ENCODE measurements at regions not wholly inside any gene's neighbourhood (a gene's known extent, or its start where the extent isn't known, plus 50 kb on each side); places are given as distances from the start of the nearest gene placed in this dataset.

DNA sequence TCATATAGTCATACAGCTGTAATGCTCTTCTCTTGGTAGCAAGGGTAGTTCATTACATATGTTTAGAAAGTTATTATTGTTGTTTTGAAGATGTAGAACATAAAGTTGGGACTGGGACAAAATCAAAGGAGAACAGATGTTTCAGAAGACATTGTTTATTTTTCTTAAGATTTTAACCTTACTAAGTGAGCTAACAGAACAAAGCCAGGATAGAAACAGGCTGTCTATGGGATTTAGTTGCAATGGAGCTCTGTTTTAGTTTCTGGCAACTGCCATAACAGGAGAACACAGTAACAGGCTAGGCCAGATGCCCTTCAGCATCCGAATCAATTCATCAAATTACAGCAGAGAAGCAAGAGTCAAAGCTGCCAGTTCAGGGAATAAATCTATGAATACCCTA lies 382.4 kb downstream of the ARL4A start:
- TF ChIP-seq, protein P1, sequence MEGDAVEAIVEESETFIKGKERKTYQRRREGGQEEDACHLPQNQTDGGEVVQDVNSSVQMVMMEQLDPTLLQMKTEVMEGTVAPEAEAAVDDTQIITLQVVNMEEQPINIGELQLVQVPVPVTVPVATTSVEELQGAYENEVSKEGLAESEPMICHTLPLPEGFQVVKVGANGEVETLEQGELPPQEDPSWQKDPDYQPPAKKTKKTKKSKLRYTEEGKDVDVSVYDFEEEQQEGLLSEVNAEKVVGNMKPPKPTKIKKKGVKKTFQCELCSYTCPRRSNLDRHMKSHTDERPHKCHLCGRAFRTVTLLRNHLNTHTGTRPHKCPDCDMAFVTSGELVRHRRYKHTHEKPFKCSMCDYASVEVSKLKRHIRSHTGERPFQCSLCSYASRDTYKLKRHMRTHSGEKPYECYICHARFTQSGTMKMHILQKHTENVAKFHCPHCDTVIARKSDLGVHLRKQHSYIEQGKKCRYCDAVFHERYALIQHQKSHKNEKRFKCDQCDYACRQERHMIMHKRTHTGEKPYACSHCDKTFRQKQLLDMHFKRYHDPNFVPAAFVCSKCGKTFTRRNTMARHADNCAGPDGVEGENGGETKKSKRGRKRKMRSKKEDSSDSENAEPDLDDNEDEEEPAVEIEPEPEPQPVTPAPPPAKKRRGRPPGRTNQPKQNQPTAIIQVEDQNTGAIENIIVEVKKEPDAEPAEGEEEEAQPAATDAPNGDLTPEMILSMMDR (IDR thresholded peaks at IDR 0.05; ENCODE audit: partially characterized antibody, unreplicated experiment) = no peak
- no peak for DNase-seq
- Mint-ChIP-seq H3K27me3 (ENCODE audit: unreplicated experiment) (no peaks in the 10 kb centered on the region), H3K4me3 (ENCODE audit: unreplicated experiment) (no peak overlapping the region), H3K9me3 (ENCODE audit: unreplicated experiment) (no peaks in the 10 kb centered on the region), H3K36me3 (ENCODE audit: unreplicated experiment) (no peaks in the 10 kb centered on the region), H3K27ac (ENCODE audit: unreplicated experiment) (no peak overlapping the region), H3K4me1 (ENCODE audit: low read depth, unreplicated experiment) (peaks cover 4% of the 10 kb centered on the region)

DNA sequence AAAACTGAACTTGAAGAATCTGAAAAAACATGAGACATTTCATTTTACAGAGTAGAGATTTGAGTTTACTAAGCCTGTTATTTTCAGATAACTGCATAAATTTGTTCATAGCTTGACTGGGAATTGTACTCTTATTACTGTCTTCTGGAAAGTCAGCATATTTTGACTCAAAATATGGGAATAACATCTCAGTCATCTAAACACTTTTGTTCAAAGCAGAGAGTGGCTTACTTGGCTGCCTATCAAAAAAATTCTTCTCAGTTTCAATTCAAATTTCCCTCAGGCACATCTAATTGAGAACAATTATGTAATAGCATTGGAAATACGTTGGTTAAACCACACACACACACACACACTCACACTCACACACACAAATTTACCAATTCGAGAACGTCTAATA lies 384.6 kb downstream of the ARL4A start:
- TF ChIP-seq, protein P1 (IDR thresholded peaks at IDR 0.05; ENCODE audit: partially characterized antibody, unreplicated experiment) = no peak
- H3K27me3 Mint-ChIP-seq (ENCODE audit: unreplicated experiment) = no peaks in the 10 kb centered on the region
- no peaks in the 10 kb centered on the region for H3K9me3 Mint-ChIP-seq (ENCODE audit: unreplicated experiment)
- no peaks in the 10 kb centered on the region for H3K36me3 Mint-ChIP-seq (ENCODE audit: unreplicated experiment)
- peaks cover 3% of the 10 kb centered on the region for H3K4me1 Mint-ChIP-seq (ENCODE audit: low read depth, unreplicated experiment)
- H3K27ac Mint-ChIP-seq (ENCODE audit: unreplicated experiment) = no peak overlapping the region
- no peak for DNase-seq
- no peak overlapping the region for H3K4me3 Mint-ChIP-seq (ENCODE audit: unreplicated experiment)

DNA sequence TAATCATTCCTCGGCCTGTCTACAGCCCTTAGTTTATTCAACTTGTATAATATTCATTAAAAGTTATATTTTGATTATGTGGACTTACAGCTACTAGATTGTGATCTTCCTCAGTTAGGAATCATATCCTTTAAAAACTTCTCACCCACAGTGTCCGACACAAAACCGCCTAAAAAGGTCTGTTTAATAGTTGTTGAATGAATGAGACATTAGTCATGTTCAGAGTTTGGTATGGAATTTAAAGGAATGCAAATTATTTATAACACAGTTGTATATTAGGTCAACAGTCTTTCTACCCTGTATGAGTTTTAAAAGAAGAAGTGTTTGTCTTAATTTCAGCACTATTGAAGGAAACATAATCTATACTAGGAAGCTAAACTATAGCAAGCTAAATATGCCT lies 390.0 kb downstream of the ARL4A start:
- H3K9me3 Mint-ChIP-seq (ENCODE audit: unreplicated experiment) = no peaks in the 10 kb centered on the region
- no peaks in the 10 kb centered on the region for H3K4me1 Mint-ChIP-seq (ENCODE audit: low read depth, unreplicated experiment)
- DNase-seq = no peak
- H3K36me3 Mint-ChIP-seq (ENCODE audit: unreplicated experiment) = no peaks in the 10 kb centered on the region
- H3K27ac Mint-ChIP-seq (ENCODE audit: unreplicated experiment) = no peak overlapping the region
- TF ChIP-seq, protein P1 (IDR thresholded peaks at IDR 0.05; ENCODE audit: partially characterized antibody, unreplicated experiment) = no peak
- no peak overlapping the region for H3K4me3 Mint-ChIP-seq (ENCODE audit: unreplicated experiment)
- H3K27me3 Mint-ChIP-seq (ENCODE audit: unreplicated experiment) = no peaks in the 10 kb centered on the region

DNA sequence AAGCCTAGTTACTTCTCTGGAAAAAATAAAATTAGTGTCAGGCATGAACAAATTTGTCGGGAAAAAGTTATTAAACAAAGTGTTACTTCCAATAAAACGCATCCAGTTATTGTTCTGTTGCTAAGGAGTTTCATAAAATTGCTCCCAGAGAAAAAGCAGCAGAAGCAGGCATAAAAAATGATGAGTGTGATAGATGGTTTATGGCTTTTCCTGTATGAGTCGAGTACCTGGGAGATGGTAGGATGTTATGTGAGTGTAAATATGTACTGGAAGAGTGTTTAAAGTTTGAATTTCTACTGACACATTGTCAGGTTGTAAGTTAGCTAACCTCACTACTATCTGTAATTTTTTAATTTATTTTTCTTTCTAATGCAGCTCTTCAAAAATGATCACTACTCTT lies 390.7 kb downstream of the ARL4A start:
- no peak overlapping the region for H3K4me3 Mint-ChIP-seq (ENCODE audit: unreplicated experiment)
- TF ChIP-seq, protein P1 (IDR thresholded peaks at IDR 0.05; ENCODE audit: partially characterized antibody, unreplicated experiment) = no peak
- H3K36me3 Mint-ChIP-seq (ENCODE audit: unreplicated experiment) = no peaks in the 10 kb centered on the region
- no peaks in the 10 kb centered on the region for H3K4me1 Mint-ChIP-seq (ENCODE audit: low read depth, unreplicated experiment)
- no peak for DNase-seq
- no peaks in the 10 kb centered on the region for H3K27me3 Mint-ChIP-seq (ENCODE audit: unreplicated experiment)
- no peak overlapping the region for H3K27ac Mint-ChIP-seq (ENCODE audit: unreplicated experiment)
- H3K9me3 Mint-ChIP-seq (ENCODE audit: unreplicated experiment) = no peaks in the 10 kb centered on the region

DNA sequence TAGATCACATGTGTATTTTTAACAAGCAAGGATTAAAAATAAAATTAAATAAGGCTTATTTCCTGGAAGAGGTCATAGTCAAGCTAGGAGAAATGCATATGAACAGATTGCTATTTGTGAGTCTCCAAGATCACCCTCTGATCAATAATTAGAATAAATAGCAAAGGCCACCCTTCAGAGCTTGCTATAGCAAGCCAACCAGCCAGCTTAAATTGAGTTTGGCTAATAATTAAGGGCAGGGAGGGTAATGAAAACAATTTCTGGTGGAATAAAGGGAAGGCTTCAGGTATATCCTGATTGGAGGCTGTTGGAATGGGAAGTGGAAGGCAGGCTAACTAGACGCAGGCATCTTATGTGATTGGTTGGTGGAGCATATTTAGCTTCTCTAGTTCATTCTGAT lies 403.5 kb downstream of the ARL4A start:
- no peak for DNase-seq
- Mint-ChIP-seq H3K36me3 (ENCODE audit: unreplicated experiment) (no peaks in the 10 kb centered on the region), H3K27ac (ENCODE audit: unreplicated experiment) (no peak overlapping the region), H3K9me3 (ENCODE audit: unreplicated experiment) (no peaks in the 10 kb centered on the region), H3K4me1 (ENCODE audit: low read depth, unreplicated experiment) (no peaks in the 10 kb centered on the region), H3K27me3 (ENCODE audit: unreplicated experiment) (peaks cover 1% of the 10 kb centered on the region), H3K4me3 (ENCODE audit: unreplicated experiment) (no peak overlapping the region)
- TF ChIP-seq, protein P1 (IDR thresholded peaks at IDR 0.05; ENCODE audit: partially characterized antibody, unreplicated experiment) = no peak
